ENCODE measurements at regions not wholly inside any gene's neighbourhood (a gene's known extent, or its start where the extent isn't known, plus 50 kb on each side); places are given as distances from the start of the nearest gene placed in this dataset.

GRCh38 chr14:82045339-82045738 is 511.7 kb upstream of the SEL1L start:
- no peak overlapping the region for H3K9ac ChIP-seq (ENCODE audit: low read depth, low read length)
- ATAC-seq (ENCODE audit: insufficient read depth, low read depth) (no peak), DNase-seq (no peak)
- no peaks in the 10 kb centered on the region for H3K36me3 ChIP-seq (ENCODE audit: insufficient read depth, low read length)
- H4K20me1 ChIP-seq (ENCODE audit: insufficient read depth, low read length), result no peaks in the 10 kb centered on the region
- H3K27ac ChIP-seq (ENCODE audit: low read length), result no peak overlapping the region
- TF ChIP-seq, protein P1, sequence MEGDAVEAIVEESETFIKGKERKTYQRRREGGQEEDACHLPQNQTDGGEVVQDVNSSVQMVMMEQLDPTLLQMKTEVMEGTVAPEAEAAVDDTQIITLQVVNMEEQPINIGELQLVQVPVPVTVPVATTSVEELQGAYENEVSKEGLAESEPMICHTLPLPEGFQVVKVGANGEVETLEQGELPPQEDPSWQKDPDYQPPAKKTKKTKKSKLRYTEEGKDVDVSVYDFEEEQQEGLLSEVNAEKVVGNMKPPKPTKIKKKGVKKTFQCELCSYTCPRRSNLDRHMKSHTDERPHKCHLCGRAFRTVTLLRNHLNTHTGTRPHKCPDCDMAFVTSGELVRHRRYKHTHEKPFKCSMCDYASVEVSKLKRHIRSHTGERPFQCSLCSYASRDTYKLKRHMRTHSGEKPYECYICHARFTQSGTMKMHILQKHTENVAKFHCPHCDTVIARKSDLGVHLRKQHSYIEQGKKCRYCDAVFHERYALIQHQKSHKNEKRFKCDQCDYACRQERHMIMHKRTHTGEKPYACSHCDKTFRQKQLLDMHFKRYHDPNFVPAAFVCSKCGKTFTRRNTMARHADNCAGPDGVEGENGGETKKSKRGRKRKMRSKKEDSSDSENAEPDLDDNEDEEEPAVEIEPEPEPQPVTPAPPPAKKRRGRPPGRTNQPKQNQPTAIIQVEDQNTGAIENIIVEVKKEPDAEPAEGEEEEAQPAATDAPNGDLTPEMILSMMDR (IDR thresholded peaks at IDR 0.05; ENCODE audit: borderline replicate concordance, extremely low read depth, low read length, poor library complexity, severe bottlenecking), result no peak
- no peak for TF ChIP-seq EZH2 (IDR thresholded peaks at IDR 0.05; ENCODE audit: borderline replicate concordance, low read depth, low read length, severe bottlenecking)
- no peaks in the 10 kb centered on the region for H3K79me2 ChIP-seq (ENCODE audit: insufficient read depth, low read length)
- no peak overlapping the region for H3K4me3 ChIP-seq (ENCODE audit: low read depth in 1 of 2, low read length in 2 of 2)
- H2AFZ ChIP-seq (ENCODE audit: low read depth, low read length), result no peak overlapping the region
- no peak overlapping the region for H3K4me2 ChIP-seq (ENCODE audit: insufficient read depth, low read length)
- no peaks in the 10 kb centered on the region for H3K9me3 ChIP-seq (ENCODE audit: insufficient read depth, low read length, severe bottlenecking)
- no peaks in the 10 kb centered on the region for H3K27me3 ChIP-seq (ENCODE audit: insufficient read depth, low read length, poor library complexity)
- H3K4me1 ChIP-seq (ENCODE audit: insufficient read depth, low read length), result no peaks in the 10 kb centered on the region

- Histone ChIP-seq H3K4me3 (ENCODE audit: low read depth in 1 of 2, low read length in 2 of 2) (no peak overlapping the region), H3K9ac (ENCODE audit: low read depth, low read length) (no peak overlapping the region), H3K27me3 (ENCODE audit: insufficient read depth, low read length, poor library complexity) (no peaks in the 10 kb centered on the region), H4K20me1 (ENCODE audit: insufficient read depth, low read length) (no peaks in the 10 kb centered on the region), H2AFZ (ENCODE audit: low read depth, low read length) (no peak overlapping the region), H3K36me3 (ENCODE audit: insufficient read depth, low read length) (no peaks in the 10 kb centered on the region), H3K9me3 (ENCODE audit: insufficient read depth, low read length, severe bottlenecking) (no peaks in the 10 kb centered on the region), H3K4me1 (ENCODE audit: insufficient read depth, low read length) (no peaks in the 10 kb centered on the region), H3K79me2 (ENCODE audit: insufficient read depth, low read length) (no peaks in the 10 kb centered on the region), H3K27ac (ENCODE audit: low read length) (no peak overlapping the region), H3K4me2 (ENCODE audit: insufficient read depth, low read length) (no peak overlapping the region)
- DNase-seq (no peak), ATAC-seq (ENCODE audit: insufficient read depth, low read depth) (no peak)
- TF ChIP-seq, protein P1 (IDR thresholded peaks at IDR 0.05; ENCODE audit: borderline replicate concordance, extremely low read depth, low read length, poor library complexity, severe bottlenecking), result no peak
- no peak for TF ChIP-seq EZH2 (IDR thresholded peaks at IDR 0.05; ENCODE audit: borderline replicate concordance, low read depth, low read length, severe bottlenecking)
Observed at GRCh38 chr14:82046512-82047226, 513.0 kb upstream of the SEL1L start.

GRCh38 chr14:82047777-82048470 is 514.3 kb upstream of the SEL1L start:
- no peak overlapping the region for H3K9ac ChIP-seq (ENCODE audit: low read depth, low read length)
- H3K36me3 ChIP-seq (ENCODE audit: insufficient read depth, low read length), result no peaks in the 10 kb centered on the region
- H3K4me1 ChIP-seq (ENCODE audit: insufficient read depth, low read length), result no peaks in the 10 kb centered on the region
- H3K27ac ChIP-seq (ENCODE audit: low read length), result no peak overlapping the region
- H3K79me2 ChIP-seq (ENCODE audit: insufficient read depth, low read length), result no peaks in the 10 kb centered on the region
- ATAC-seq (ENCODE audit: insufficient read depth, low read depth), result no peak
- H3K9me3 ChIP-seq (ENCODE audit: insufficient read depth, low read length, severe bottlenecking), result no peaks in the 10 kb centered on the region
- no peaks in the 10 kb centered on the region for H4K20me1 ChIP-seq (ENCODE audit: insufficient read depth, low read length)
- DNase-seq, result no peak
- no peaks in the 10 kb centered on the region for H3K27me3 ChIP-seq (ENCODE audit: insufficient read depth, low read length, poor library complexity)
- no peak overlapping the region for H2AFZ ChIP-seq (ENCODE audit: low read depth, low read length)
- no peak overlapping the region for H3K4me3 ChIP-seq (ENCODE audit: low read depth in 1 of 2, low read length in 2 of 2)
- no peak overlapping the region for H3K4me2 ChIP-seq (ENCODE audit: insufficient read depth, low read length)
- TF ChIP-seq, protein P1 (IDR thresholded peaks at IDR 0.05; ENCODE audit: borderline replicate concordance, extremely low read depth, low read length, poor library complexity, severe bottlenecking), result no peak
- no peak for TF ChIP-seq EZH2 (IDR thresholded peaks at IDR 0.05; ENCODE audit: borderline replicate concordance, low read depth, low read length, severe bottlenecking)

Measured in DND-41 (cell line).